H4 (cell line): ENCODE measurements at regions not wholly inside any gene's neighbourhood (a gene's known extent, or its start where the extent isn't known, plus 50 kb on each side); places are given as distances from the start of the nearest gene placed in this dataset.

Source experiments
- DNase-seq: peaks from one replicate; pipeline ENCODE4 v3.0.0-alpha.2; 2015; ENCODE audit warnings: low spot score

DNA sequence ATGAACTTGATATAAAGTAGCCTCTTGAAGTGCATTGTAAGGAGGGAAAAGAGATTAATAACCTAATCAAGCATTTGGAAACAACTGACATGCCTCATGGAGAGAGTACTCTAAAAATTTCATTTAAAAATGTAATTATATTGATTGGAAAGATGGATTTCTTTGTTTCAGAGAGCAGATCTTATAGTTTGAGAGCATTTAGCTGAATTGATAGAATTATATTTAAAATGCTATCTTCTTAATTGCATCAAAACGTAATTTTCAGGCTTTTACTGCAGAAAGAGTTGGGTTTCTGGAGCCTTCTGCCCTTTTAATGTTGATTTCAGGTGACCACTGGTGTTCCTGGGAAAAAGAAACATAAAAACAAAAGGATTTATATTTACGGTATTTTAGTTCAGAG lies 130.6 kb downstream of the EDN3 start:
- no peak for DNase-seq

GRCh38 chr20:59434960-59435359 lies 134.5 kb downstream of the EDN3 start:
- DNase-seq = no peak

DNA sequence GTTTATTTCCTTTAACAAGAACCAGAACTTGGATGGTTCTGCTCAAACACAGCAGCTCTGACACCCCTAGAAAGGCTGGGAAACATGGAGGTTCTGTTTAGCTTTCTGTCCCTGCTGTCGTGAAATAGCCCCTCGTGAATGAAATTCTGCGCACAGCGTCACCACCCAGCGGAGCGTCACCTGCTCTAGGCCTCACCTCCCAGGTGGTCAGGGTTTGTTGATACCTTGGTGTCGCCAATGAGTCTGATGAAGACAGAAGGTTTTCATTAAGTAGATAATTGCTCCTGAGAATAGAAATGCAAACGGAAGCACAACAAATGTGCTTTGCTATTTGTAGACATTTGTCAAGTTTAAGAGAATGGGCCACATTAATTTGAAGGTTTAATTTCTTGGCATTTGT lies 135.1 kb downstream of the EDN3 start:
- DNase-seq = no peak

- DNase-seq = no peak
These were observed 137.2 kb downstream of the EDN3 start for GRCh38 chr20:59437601-59438031.

DNA sequence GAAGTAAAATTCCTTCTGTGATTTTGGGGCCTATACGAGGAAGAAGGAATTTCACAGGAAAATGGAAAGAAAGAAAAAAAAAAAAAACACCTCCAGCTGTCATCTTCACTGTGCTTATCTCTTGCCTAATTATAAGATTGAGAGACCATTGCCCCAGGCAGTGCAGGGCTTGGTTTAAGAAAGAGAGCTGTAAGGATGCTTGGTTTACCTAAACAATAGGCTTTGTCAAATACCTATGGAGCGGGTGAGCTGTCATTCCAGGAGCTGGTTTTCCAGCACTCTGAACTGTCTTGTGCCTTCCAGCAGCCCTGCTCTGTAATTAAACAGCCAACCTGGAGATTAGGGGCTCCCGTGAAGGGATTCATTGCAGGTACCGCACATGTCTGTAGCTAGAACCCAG lies 137.8 kb downstream of the EDN3 start:
- DNase-seq = no peak

DNA sequence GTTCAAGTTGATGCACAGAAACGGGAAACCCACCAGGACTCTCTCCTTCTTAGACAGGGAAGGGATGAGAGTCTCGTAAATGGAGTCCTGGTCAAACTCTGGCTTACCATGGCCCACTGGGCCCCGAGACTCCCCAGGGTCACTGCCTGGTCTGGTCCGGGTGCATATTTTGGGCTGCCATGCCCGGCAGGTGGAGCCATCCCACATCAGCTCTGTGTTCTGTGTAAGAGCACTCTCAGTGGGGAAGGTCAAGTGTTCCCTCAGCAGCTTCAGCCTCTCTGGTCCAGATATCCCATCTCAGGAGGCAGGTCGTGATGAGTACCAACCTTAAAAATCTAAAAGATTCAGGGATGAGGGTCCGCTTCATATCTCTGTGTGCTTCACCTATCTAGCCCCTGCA lies 138.8 kb downstream of the EDN3 start:
- no peak for DNase-seq

- DNase-seq = no peak
These were observed 140.9 kb downstream of the EDN3 start for GRCh38 chr20:59441306-59441705.

- DNase-seq = no peak
These were observed 141.7 kb downstream of the EDN3 start for GRCh38 chr20:59441860-59442810.

DNA sequence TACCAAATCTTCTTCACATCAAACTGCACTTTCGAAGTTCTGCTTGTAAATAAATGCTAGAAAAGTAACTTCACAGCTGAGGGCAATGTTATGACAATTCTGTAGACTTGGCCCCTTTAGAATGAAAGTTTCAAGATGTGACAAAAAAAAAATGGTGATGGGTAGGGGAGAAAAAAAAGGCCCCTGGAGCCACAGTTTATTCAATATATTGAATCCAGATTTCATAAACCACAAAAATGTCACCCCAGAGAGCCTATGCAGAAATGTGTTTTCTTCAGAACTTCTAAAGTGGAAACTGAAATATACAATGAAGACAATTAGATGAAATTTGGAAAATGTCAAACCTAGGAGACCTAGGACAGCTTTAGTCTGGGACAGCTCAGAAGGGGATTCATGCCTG lies 143.1 kb downstream of the EDN3 start:
- no peak for DNase-seq

GRCh38 chr20:59446376-59446775 lies 146.0 kb downstream of the EDN3 start:
- DNase-seq = no peak

DNA sequence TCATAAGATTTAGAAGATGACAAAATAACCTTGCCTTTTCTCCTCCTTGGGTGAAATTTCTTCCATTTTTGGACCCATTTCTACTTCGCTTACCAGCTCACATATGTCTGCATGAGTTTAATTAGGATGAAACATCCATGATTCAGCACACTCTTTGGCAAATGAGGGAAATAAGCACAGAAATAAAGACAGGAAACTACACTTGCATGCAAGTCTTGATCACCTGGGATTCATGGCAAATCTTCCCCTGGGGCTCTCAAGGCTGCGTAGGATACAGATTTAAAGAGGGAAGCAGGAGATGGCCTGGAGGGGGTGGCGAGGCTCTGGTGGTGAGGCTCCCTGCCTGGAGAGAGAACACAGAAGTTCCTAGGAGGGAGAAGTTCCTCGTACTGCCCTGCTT lies 147.8 kb downstream of the EDN3 start:
- no peak for DNase-seq

GRCh38 chr20:59448851-59449444 lies 148.5 kb downstream of the EDN3 start:
- DNase-seq = no peak

GRCh38 chr20:59451066-59451630 lies 150.7 kb downstream of the EDN3 start:
- no peak for DNase-seq

GRCh38 chr20:59451641-59452040 lies 151.2 kb downstream of the EDN3 start:
- no peak for DNase-seq

DNA sequence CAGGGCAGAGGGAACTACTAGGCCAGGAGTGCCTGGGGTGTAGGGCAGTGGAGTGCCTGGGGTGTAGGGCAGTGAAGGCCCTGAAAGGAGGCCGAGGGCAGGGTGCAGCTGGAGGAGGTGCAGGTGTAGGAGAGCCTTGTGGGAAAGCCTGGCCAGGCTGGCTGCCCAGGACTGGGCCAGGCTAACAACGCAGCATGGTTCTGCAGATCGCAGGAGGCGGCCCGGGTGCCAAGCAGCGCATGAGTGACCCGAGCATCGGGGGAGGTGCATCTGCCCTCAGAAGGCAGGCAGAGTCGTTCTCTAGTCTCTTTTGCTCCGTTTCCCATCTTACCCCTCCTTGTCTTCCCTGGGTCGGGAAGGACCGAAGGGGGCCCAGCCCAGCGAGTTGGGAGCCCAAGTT lies 151.5 kb upstream of the PHACTR3 start:
- no peak for DNase-seq

DNA sequence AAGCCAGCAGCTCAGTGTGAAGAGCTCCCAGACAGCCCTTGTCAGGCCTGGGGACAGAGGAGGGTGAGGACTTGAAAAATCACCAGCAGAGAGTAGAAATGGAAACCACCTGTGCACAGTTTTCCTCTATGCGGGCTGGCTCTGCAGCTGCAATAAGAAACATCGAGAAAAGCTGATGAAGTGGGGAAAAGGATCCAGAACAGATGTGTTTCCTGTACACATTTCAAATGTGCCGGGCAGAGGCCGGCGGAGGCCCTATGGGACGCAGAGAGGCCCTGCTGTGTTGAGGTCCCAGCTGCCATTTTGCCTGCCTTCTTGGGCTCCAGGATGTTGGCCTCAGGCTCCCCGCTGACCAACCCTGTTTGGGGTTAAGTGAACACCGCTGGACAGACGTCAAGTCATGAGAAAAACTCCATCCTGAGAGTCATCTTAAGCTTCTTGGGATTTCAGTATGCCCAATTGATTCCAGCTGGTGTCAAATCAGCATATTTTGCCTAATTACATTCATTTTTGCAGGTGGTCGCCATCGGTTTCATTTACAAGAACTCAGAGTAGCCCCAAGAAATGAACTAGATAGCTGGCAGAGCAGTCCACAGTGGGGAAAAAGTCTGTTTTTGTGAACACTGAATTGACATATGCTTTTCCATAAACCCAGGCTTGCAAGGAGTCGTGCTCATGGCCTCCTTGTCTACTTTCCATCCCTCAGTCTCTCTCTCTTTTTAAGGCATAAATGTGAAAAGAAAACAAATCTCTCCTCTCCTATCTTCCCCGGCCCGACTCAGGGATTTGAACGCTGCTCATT lies 150.4 kb upstream of the PHACTR3 start:
- no peak for DNase-seq

DNA sequence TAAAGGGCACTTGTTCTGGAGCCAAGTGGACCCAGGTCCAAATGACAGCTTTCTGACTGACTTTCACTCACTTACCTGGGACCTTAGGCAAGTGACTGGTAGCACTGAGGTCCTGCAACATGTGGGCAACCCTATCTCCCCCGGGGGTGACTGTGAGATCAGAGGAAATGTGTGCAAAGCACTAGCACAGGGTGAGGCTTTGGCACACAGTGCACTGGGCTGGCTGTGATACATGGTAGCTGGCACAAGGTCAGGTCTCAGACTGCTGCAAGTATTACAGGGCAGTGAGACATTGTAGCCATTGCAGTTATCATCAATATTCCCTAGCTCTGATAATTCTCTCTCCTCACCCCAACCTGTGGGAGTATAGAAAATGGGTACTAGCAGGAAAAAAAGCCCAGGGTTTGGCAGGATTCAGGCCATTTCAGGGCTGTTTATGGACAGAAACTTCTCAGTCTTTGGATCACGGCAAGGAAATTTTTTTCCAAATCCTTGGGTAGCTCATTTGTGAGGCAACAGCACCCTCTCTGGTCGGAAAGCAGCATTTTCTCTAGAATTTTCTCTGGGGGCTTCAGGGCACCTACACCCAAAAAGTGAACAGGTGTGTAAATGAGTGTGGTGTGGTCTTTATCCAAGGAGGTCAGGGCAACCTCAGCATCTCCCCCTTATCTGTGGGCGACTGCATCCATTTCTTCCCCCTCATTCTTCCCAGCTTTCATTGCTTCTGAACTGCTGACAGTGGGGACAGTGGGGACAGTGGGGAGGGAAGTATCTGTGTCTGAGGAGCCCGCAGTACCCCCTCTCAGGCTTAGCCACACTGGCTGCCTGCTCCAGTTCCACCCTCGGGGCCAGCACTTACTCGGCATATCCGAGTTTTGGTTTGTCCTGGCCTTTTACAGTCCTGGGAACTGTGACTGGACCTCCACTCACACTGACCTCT lies 148.7 kb upstream of the PHACTR3 start:
- no peak for DNase-seq

- no peak for DNase-seq
These were observed 147.7 kb upstream of the PHACTR3 start for GRCh38 chr20:59456342-59457279.

- no peak for DNase-seq
These were observed 145.7 kb upstream of the PHACTR3 start for GRCh38 chr20:59458645-59459044.

GRCh38 chr20:59459586-59459985 lies 144.8 kb upstream of the PHACTR3 start:
- no peak for DNase-seq
